Type B pancreatic cell (in vitro differentiated cells): ENCODE measurements at regions not wholly inside any gene's neighbourhood (a gene's known extent, or its start where the extent isn't known, plus 50 kb on each side); places are given as distances from the start of the nearest gene placed in this dataset.

Experiments
- DNase-seq: peaks from one replicate; pipeline ENCODE4 v3.0.0; 2021; ENCODE audit warnings: mixed read lengths; ENCODE audit not compliant: unreplicated experiment; ENCODE audit errors: extremely low spot score
- H3K27ac Mint-ChIP-seq: 2 replicates; pipeline ENCODE4 v1.8.0; 2021; ENCODE audit warnings: mild to moderate bottlenecking, mixed read lengths
- H3K27me3 Mint-ChIP-seq: 2 replicates; pipeline ENCODE4 v1.8.0; 2021; ENCODE audit warnings: mixed read lengths
- H3K36me3 Mint-ChIP-seq: 2 replicates; pipeline ENCODE4 v1.8.0; 2021; ENCODE audit warnings: mixed read lengths
- H3K4me1 Mint-ChIP-seq: one replicate; pipeline ENCODE4 v1.8.0; 2021; ENCODE audit warnings: mixed read lengths; ENCODE audit not compliant: unreplicated experiment
- H3K4me3 Mint-ChIP-seq: 2 replicates; pipeline ENCODE4 v1.8.0; 2021; ENCODE audit warnings: mild to moderate bottlenecking, mixed read lengths
- H3K9me3 Mint-ChIP-seq: 2 replicates; pipeline ENCODE4 v1.8.0; 2021; ENCODE audit warnings: mixed read lengths
- CTCF ChIP-seq: fragments of 200-600 bp; sonication (generic); conservative IDR thresholded peaks from 2 replicates; pipeline ENCODE4 v1.5.0; 2021; ENCODE audit warnings: antibody characterized with exemption, mild to moderate bottlenecking

GRCh38 chr11:92702037-92702804 lies 267.2 kb upstream of the MTNR1B start:
- H3K9me3 Mint-ChIP-seq = no peaks in the 10 kb centered on the region
- H3K36me3 Mint-ChIP-seq = peaks cover 6% of the 10 kb centered on the region
- TF ChIP-seq CTCF = no peak
- DNase-seq = no peak
- H3K4me3 Mint-ChIP-seq = no peak overlapping the region
- no peak overlapping the region for H3K27ac Mint-ChIP-seq
- no peaks in the 10 kb centered on the region for H3K27me3 Mint-ChIP-seq
- H3K4me1 Mint-ChIP-seq = peaks cover 28% of the 10 kb centered on the region

- no peak for TF ChIP-seq CTCF
- Mint-ChIP-seq H3K27me3 (no peaks in the 10 kb centered on the region), H3K9me3 (no peaks in the 10 kb centered on the region), H3K27ac (no peak overlapping the region), H3K36me3 (peaks cover 6% of the 10 kb centered on the region), H3K4me1 (peaks cover 29% of the 10 kb centered on the region), H3K4me3 (no peak overlapping the region)
- DNase-seq = no peak
These were observed 266.5 kb upstream of the MTNR1B start for GRCh38 chr11:92702805-92703448.

GRCh38 chr11:92703449-92703830 lies 266.0 kb upstream of the MTNR1B start:
- no peaks in the 10 kb centered on the region for H3K9me3 Mint-ChIP-seq
- H3K36me3 Mint-ChIP-seq = peaks cover 3% of the 10 kb centered on the region
- H3K27ac Mint-ChIP-seq = no peak overlapping the region
- no peaks in the 10 kb centered on the region for H3K27me3 Mint-ChIP-seq
- no peak for TF ChIP-seq CTCF
- no peak overlapping the region for H3K4me3 Mint-ChIP-seq
- H3K4me1 Mint-ChIP-seq = peaks cover 25% of the 10 kb centered on the region
- DNase-seq = no peak

- TF ChIP-seq CTCF = no peak
- peaks cover 22% of the 10 kb centered on the region for H3K4me1 Mint-ChIP-seq
- H3K36me3 Mint-ChIP-seq = no peaks in the 10 kb centered on the region
- no peak overlapping the region for H3K27ac Mint-ChIP-seq
- no peaks in the 10 kb centered on the region for H3K9me3 Mint-ChIP-seq
- no peak for DNase-seq
- H3K4me3 Mint-ChIP-seq = no peak overlapping the region
- no peaks in the 10 kb centered on the region for H3K27me3 Mint-ChIP-seq
These were observed 262.3 kb upstream of the MTNR1B start for GRCh38 chr11:92707173-92707619.

- Mint-ChIP-seq H3K36me3 (no peaks in the 10 kb centered on the region), H3K27ac (peak overlapping the region; percentile 2), H3K9me3 (no peaks in the 10 kb centered on the region), H3K27me3 (no peaks in the 10 kb centered on the region), H3K4me3 (no peak overlapping the region), H3K4me1 (peaks cover 19% of the 10 kb centered on the region)
- no peak for TF ChIP-seq CTCF
- DNase-seq = no peak
These were observed 261.8 kb upstream of the MTNR1B start for GRCh38 chr11:92707665-92708064.
